OCI-LY1 (cell line): ENCODE measurements at regions not wholly inside any gene's neighbourhood (a gene's known extent, or its start where the extent isn't known, plus 50 kb on each side); places are given as distances from the start of the nearest gene placed in this dataset.

Experiments used
- EZH2 ChIP-seq: fragments of 200-600 bp; sonication (generic), shearing (Covaris generic); IDR thresholded peaks from 2 replicates; pipeline ENCODE4 v1.8.0; 2017; ENCODE audit warnings: borderline replicate concordance, mixed run types, mild to moderate bottlenecking, antibody characterized with exemption, low read length, moderate library complexity, mixed read lengths
- TF ChIP-seq, protein P1 (sequence below): fragments of 200-600 bp; sonication (generic), shearing (Covaris generic); IDR thresholded peaks from 2 replicates; pipeline ENCODE4 v1.5.1; 2017; ENCODE audit warnings: mild to moderate bottlenecking, antibody characterized with exemption, low read length, moderate library complexity, mixed read lengths

DNA sequence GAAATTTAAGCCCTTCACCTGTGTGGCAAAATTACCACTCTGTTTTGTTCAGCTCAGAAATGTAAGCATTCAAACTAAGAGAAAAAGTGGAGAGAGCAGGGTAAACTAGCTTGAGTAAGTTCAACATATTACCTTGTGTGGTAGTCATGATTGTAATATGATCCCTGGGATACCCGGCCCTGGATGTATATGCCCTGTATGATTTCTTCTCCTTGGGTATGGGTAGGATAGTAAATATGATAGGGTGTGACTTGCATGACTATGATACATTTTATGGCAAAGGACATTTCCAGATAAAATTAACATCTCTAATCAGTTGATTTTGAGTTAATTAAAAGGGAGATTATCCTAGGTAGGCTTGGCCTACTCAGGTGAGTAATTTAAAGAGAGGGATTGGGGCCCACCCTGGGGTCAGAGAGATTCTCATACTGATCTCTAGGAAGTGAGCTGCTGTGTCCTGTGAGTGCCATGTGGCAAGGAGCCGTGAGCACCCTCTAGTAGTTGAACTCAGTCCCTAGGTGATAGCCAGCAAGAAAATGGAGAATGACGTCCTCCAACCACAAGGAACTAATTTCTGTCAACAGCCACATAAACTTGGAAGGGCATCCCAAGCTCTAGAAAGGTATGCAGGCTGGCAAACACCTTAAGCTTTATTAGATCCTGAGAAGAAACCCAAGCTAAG lies 62.2 kb upstream of the ANXA1 start:
- TF ChIP-seq, protein P1, sequence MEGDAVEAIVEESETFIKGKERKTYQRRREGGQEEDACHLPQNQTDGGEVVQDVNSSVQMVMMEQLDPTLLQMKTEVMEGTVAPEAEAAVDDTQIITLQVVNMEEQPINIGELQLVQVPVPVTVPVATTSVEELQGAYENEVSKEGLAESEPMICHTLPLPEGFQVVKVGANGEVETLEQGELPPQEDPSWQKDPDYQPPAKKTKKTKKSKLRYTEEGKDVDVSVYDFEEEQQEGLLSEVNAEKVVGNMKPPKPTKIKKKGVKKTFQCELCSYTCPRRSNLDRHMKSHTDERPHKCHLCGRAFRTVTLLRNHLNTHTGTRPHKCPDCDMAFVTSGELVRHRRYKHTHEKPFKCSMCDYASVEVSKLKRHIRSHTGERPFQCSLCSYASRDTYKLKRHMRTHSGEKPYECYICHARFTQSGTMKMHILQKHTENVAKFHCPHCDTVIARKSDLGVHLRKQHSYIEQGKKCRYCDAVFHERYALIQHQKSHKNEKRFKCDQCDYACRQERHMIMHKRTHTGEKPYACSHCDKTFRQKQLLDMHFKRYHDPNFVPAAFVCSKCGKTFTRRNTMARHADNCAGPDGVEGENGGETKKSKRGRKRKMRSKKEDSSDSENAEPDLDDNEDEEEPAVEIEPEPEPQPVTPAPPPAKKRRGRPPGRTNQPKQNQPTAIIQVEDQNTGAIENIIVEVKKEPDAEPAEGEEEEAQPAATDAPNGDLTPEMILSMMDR, result no peak
- TF ChIP-seq EZH2, result no peak
